ENCODE measurements at regions not wholly inside any gene's neighbourhood (a gene's known extent, or its start where the extent isn't known, plus 50 kb on each side); places are given as distances from the start of the nearest gene placed in this dataset.
"Not testable (repeated sequence)": the region's sequence is repeated elsewhere in the genome, so short reads cannot be mapped to it uniquely, and the experiment has no call there.

GRCh38 chrX:40387311-40387710 is 193.5 kb upstream of the ATP6AP2 start:
- TF ChIP-seq MTF2 (CRISPR knock-in tag; IDR thresholded peaks at IDR 0.05; ENCODE audit: borderline replicate concordance); CTCF (CRISPR knock-in tag; IDR thresholded peaks at IDR 0.05); JDP2 (CRISPR knock-in tag; IDR thresholded peaks at IDR 0.05; ENCODE audit: borderline replicate concordance); TCF7L2 (IDR thresholded peaks at IDR 0.05; ENCODE audit: low read depth, low read length); ZNF280B (CRISPR knock-in tag; IDR thresholded peaks at IDR 0.05; ENCODE audit: borderline replicate concordance); MXD4 (CRISPR knock-in tag; IDR thresholded peaks at IDR 0.05); JUND (CRISPR knock-in tag; IDR thresholded peaks at IDR 0.05); MEIS1 (CRISPR knock-in tag; IDR thresholded peaks at IDR 0.05; ENCODE audit: borderline replicate concordance); PREB (CRISPR knock-in tag; IDR thresholded peaks at IDR 0.05); ZNF276 (CRISPR knock-in tag; IDR thresholded peaks at IDR 0.05; ENCODE audit: low read depth): not testable (repeated sequence)

Data from HepG2 (cell line).